Body of pancreas (tissue), 4 donors: ENCODE measurements at regions not wholly inside any gene's neighbourhood (a gene's known extent, or its start where the extent isn't known, plus 50 kb on each side); places are given as distances from the start of the nearest gene placed in this dataset.

ENCODE experiments used
- CTCF ChIP-seq, 7 experiments: fragments of 450-650 bp in 4 of 7; fragments of 200-600 bp in 3 of 7; sonication (generic) in 3 of 7; IDR thresholded peaks; one replicate each; pipeline ENCODE4 v1.5.1; 2016 to 2019; ENCODE audit warnings: antibody characterized with exemption in 7 of 7
- POLR2A ChIP-seq, 3 donors: fragments of 450-650 bp; IDR thresholded peaks; one replicate each; pipeline ENCODE4 v1.6.1; 2016; ENCODE audit warnings: antibody characterized with exemption in 3 of 3, mild to moderate bottlenecking in 2 of 3

DNA sequence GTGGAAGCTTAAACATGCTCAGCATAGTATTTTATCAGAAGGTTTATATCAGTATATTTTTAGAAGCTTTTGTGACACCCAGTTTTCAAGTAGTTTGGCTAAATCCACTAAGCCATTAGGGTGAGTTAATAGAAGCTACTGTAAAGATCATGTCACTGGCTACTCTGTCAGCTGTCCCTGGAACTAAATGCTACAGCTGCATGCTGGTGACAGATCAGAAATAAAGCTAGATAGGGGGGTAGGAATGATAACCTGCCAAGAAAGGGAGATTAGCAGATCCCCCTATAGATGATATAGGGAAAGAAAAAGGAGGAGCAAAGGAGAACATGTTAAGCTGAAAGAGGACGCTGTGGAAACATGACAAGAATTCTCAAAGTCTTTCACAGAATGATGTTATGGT is 363.2 kb downstream of the QKI start:
- TF ChIP-seq POLR2A (IDR thresholded peaks at IDR 0.05) = no peak
- TF ChIP-seq CTCF (IDR thresholded peaks at IDR 0.05) = no peak
